ENCODE measurements at regions not wholly inside any gene's neighbourhood (a gene's known extent, or its start where the extent isn't known, plus 50 kb on each side); places are given as distances from the start of the nearest gene placed in this dataset.

- DNase-seq, result no peak
These were observed 538.8 kb downstream of the MCTP2 start for GRCh38 chr15:94770199-94770598.

GRCh38 chr15:94777037-94777436 is 545.7 kb downstream of the MCTP2 start:
- no peak for DNase-seq

- no peak for DNase-seq
These were observed 547.5 kb downstream of the MCTP2 start for GRCh38 chr15:94778840-94779239.

- DNase-seq, result no peak
These were observed 548.8 kb downstream of the MCTP2 start for GRCh38 chr15:94780166-94780565.

- DNase-seq, result no peak
These were observed 553.7 kb downstream of the MCTP2 start for GRCh38 chr15:94785091-94785490.

- no peak for DNase-seq
These were observed 559.6 kb downstream of the MCTP2 start for GRCh38 chr15:94791008-94791407.

- DNase-seq, result no peak
These were observed 560.1 kb downstream of the MCTP2 start for GRCh38 chr15:94791510-94791909.

- DNase-seq, result no peak
These were observed 560.8 kb downstream of the MCTP2 start for GRCh38 chr15:94792196-94792595.

GRCh38 chr15:94793207-94793606 is 561.8 kb downstream of the MCTP2 start:
- DNase-seq, result no peak

GRCh38 chr15:94793641-94794040 is 562.3 kb downstream of the MCTP2 start:
- no peak for DNase-seq

- DNase-seq, result no peak
These were observed 573.3 kb downstream of the MCTP2 start for GRCh38 chr15:94804613-94805012.

- no peak for DNase-seq
These were observed 583.9 kb downstream of the MCTP2 start for GRCh38 chr15:94815110-94815731.

GRCh38 chr15:94815914-94816313 is 584.6 kb downstream of the MCTP2 start:
- no peak for DNase-seq

GRCh38 chr15:94829887-94830884 is 598.8 kb downstream of the MCTP2 start:
- DNase-seq, result no peak

GRCh38 chr15:94834000-94834399 is 602.6 kb downstream of the MCTP2 start:
- DNase-seq, result no peak

GRCh38 chr15:94834494-94834893 is 603.1 kb downstream of the MCTP2 start:
- no peak for DNase-seq

- no peak for DNase-seq
These were observed 606.9 kb downstream of the MCTP2 start for GRCh38 chr15:94838281-94838680.

- DNase-seq, result no peak
These were observed 609.7 kb downstream of the MCTP2 start for GRCh38 chr15:94840794-94841783.

- DNase-seq, result no peak
These were observed 611.7 kb downstream of the MCTP2 start for GRCh38 chr15:94843060-94843459.

GRCh38 chr15:94844198-94844537 is 612.8 kb downstream of the MCTP2 start:
- DNase-seq, result no peak

- DNase-seq, result no peak
These were observed 613.4 kb downstream of the MCTP2 start for GRCh38 chr15:94844538-94845389.

- no peak for DNase-seq
These were observed 614.0 kb downstream of the MCTP2 start for GRCh38 chr15:94845390-94845716.

Measured in T-helper 9 cell (primary cell).